ENCODE measurements at regions not wholly inside any gene's neighbourhood (a gene's known extent, or its start where the extent isn't known, plus 50 kb on each side); places are given as distances from the start of the nearest gene placed in this dataset.

- no peaks in the 10 kb centered on the region for H3K4me1 ChIP-seq (ENCODE audit: low read length)
- H4K20me1 ChIP-seq (ENCODE audit: insufficient read depth, low read depth, low read length): no peaks in the 10 kb centered on the region
- no peaks in the 10 kb centered on the region for H3K9me2 ChIP-seq (replicated peaks; ENCODE audit: insufficient read depth, low read length)
- no peak overlapping the region for H3K4me2 ChIP-seq (ENCODE audit: low read depth, low read length, poor library complexity, severe bottlenecking)
- H3K4me3 ChIP-seq (ENCODE audit: low read length): no peak overlapping the region
- no peak overlapping the region for H2AFZ ChIP-seq (ENCODE audit: low read length)
- H3K27me3 ChIP-seq (ENCODE audit: low read length): no peaks in the 10 kb centered on the region
- no peak overlapping the region for H3K9ac ChIP-seq (ENCODE audit: low read length)
- H3K27ac ChIP-seq (ENCODE audit: low read length): no peak overlapping the region
- H3K36me3 ChIP-seq (ENCODE audit: insufficient read depth, low read length): no peaks in the 10 kb centered on the region
- no peaks in the 10 kb centered on the region for H3K79me2 ChIP-seq (ENCODE audit: low read length)
- peaks cover 39% of the 10 kb centered on the region for H3K9me3 ChIP-seq (ENCODE audit: low read length)
- DNase-seq: no peak
Measured at GRCh38 chr4:43435291-43435690, 542.8 kb downstream of the GRXCR1 start.

- H2AFZ ChIP-seq (ENCODE audit: low read length): no peak overlapping the region
- H3K9ac ChIP-seq (ENCODE audit: low read length): no peak overlapping the region
- no peak overlapping the region for H3K27ac ChIP-seq (ENCODE audit: low read length)
- H3K4me1 ChIP-seq (ENCODE audit: low read length): no peaks in the 10 kb centered on the region
- H3K27me3 ChIP-seq (ENCODE audit: low read length): no peaks in the 10 kb centered on the region
- H4K20me1 ChIP-seq (ENCODE audit: insufficient read depth, low read depth, low read length): no peaks in the 10 kb centered on the region
- no peak overlapping the region for H3K4me2 ChIP-seq (ENCODE audit: low read depth, low read length, poor library complexity, severe bottlenecking)
- DNase-seq: no peak
- H3K79me2 ChIP-seq (ENCODE audit: low read length): no peaks in the 10 kb centered on the region
- H3K36me3 ChIP-seq (ENCODE audit: insufficient read depth, low read length): no peaks in the 10 kb centered on the region
- H3K9me2 ChIP-seq (replicated peaks; ENCODE audit: insufficient read depth, low read length): no peaks in the 10 kb centered on the region
- H3K4me3 ChIP-seq (ENCODE audit: low read length): no peak overlapping the region
- no peaks in the 10 kb centered on the region for H3K9me3 ChIP-seq (ENCODE audit: low read length)
Measured at GRCh38 chr4:43452948-43453347, 560.4 kb downstream of the GRXCR1 start.

GRCh38 chr4:43456383-43456782 lies 563.9 kb downstream of the GRXCR1 start:
- no peaks in the 10 kb centered on the region for H3K36me3 ChIP-seq (ENCODE audit: insufficient read depth, low read length)
- H3K27me3 ChIP-seq (ENCODE audit: low read length): no peaks in the 10 kb centered on the region
- no peaks in the 10 kb centered on the region for H3K79me2 ChIP-seq (ENCODE audit: low read length)
- H3K4me3 ChIP-seq (ENCODE audit: low read length): no peak overlapping the region
- H2AFZ ChIP-seq (ENCODE audit: low read length): no peak overlapping the region
- DNase-seq: no peak
- no peak overlapping the region for H3K4me2 ChIP-seq (ENCODE audit: low read depth, low read length, poor library complexity, severe bottlenecking)
- no peaks in the 10 kb centered on the region for H3K9me2 ChIP-seq (replicated peaks; ENCODE audit: insufficient read depth, low read length)
- no peaks in the 10 kb centered on the region for H4K20me1 ChIP-seq (ENCODE audit: insufficient read depth, low read depth, low read length)
- peaks cover 4% of the 10 kb centered on the region for H3K9me3 ChIP-seq (ENCODE audit: low read length)
- no peak overlapping the region for H3K9ac ChIP-seq (ENCODE audit: low read length)
- no peak overlapping the region for H3K27ac ChIP-seq (ENCODE audit: low read length)
- no peaks in the 10 kb centered on the region for H3K4me1 ChIP-seq (ENCODE audit: low read length)

- no peaks in the 10 kb centered on the region for H3K9me2 ChIP-seq (replicated peaks; ENCODE audit: insufficient read depth, low read length)
- H2AFZ ChIP-seq (ENCODE audit: low read length): no peak overlapping the region
- no peak overlapping the region for H3K27ac ChIP-seq (ENCODE audit: low read length)
- no peaks in the 10 kb centered on the region for H3K27me3 ChIP-seq (ENCODE audit: low read length)
- no peak overlapping the region for H3K9ac ChIP-seq (ENCODE audit: low read length)
- H3K4me3 ChIP-seq (ENCODE audit: low read length): no peak overlapping the region
- H3K4me1 ChIP-seq (ENCODE audit: low read length): no peaks in the 10 kb centered on the region
- H3K9me3 ChIP-seq (ENCODE audit: low read length): peaks cover 8% of the 10 kb centered on the region
- no peaks in the 10 kb centered on the region for H4K20me1 ChIP-seq (ENCODE audit: insufficient read depth, low read depth, low read length)
- H3K4me2 ChIP-seq (ENCODE audit: low read depth, low read length, poor library complexity, severe bottlenecking): no peak overlapping the region
- H3K79me2 ChIP-seq (ENCODE audit: low read length): no peaks in the 10 kb centered on the region
- DNase-seq: no peak
- no peaks in the 10 kb centered on the region for H3K36me3 ChIP-seq (ENCODE audit: insufficient read depth, low read length)
Measured at GRCh38 chr4:43457866-43458265, 565.4 kb downstream of the GRXCR1 start.

- Histone ChIP-seq H3K4me2 (ENCODE audit: low read depth, low read length, poor library complexity, severe bottlenecking) (no peak overlapping the region), H4K20me1 (ENCODE audit: insufficient read depth, low read depth, low read length) (no peaks in the 10 kb centered on the region), H3K4me3 (ENCODE audit: low read length) (no peak overlapping the region), H3K79me2 (ENCODE audit: low read length) (no peaks in the 10 kb centered on the region), H3K9me2 (replicated peaks; ENCODE audit: insufficient read depth, low read length) (no peaks in the 10 kb centered on the region), H2AFZ (ENCODE audit: low read length) (no peak overlapping the region), H3K27ac (ENCODE audit: low read length) (no peak overlapping the region), H3K9me3 (ENCODE audit: low read length) (peaks cover 8% of the 10 kb centered on the region), H3K36me3 (ENCODE audit: insufficient read depth, low read length) (no peaks in the 10 kb centered on the region), H3K27me3 (ENCODE audit: low read length) (no peaks in the 10 kb centered on the region), H3K4me1 (ENCODE audit: low read length) (no peaks in the 10 kb centered on the region), H3K9ac (ENCODE audit: low read length) (no peak overlapping the region)
- DNase-seq: no peak
Measured at GRCh38 chr4:43458293-43458692, 565.8 kb downstream of the GRXCR1 start.

GRCh38 chr4:43471950-43472349 lies 579.4 kb downstream of the GRXCR1 start:
- Histone ChIP-seq H3K79me2 (ENCODE audit: low read length) (no peaks in the 10 kb centered on the region), H3K27ac (ENCODE audit: low read length) (no peak overlapping the region), H3K9me3 (ENCODE audit: low read length) (peaks cover 45% of the 10 kb centered on the region), H3K9ac (ENCODE audit: low read length) (no peak overlapping the region), H4K20me1 (ENCODE audit: insufficient read depth, low read depth, low read length) (no peaks in the 10 kb centered on the region), H3K4me2 (ENCODE audit: low read depth, low read length, poor library complexity, severe bottlenecking) (no peak overlapping the region), H2AFZ (ENCODE audit: low read length) (no peak overlapping the region), H3K9me2 (replicated peaks; ENCODE audit: insufficient read depth, low read length) (no peaks in the 10 kb centered on the region), H3K27me3 (ENCODE audit: low read length) (no peaks in the 10 kb centered on the region), H3K36me3 (ENCODE audit: insufficient read depth, low read length) (no peaks in the 10 kb centered on the region), H3K4me3 (ENCODE audit: low read length) (no peak overlapping the region), H3K4me1 (ENCODE audit: low read length) (no peaks in the 10 kb centered on the region)
- DNase-seq: peak; percentile 51

GRCh38 chr4:43481526-43481925 lies 589.0 kb downstream of the GRXCR1 start:
- Histone ChIP-seq H3K27ac (ENCODE audit: low read length) (no peak overlapping the region), H3K36me3 (ENCODE audit: insufficient read depth, low read length) (no peaks in the 10 kb centered on the region), H4K20me1 (ENCODE audit: insufficient read depth, low read depth, low read length) (no peaks in the 10 kb centered on the region), H3K9me2 (replicated peaks; ENCODE audit: insufficient read depth, low read length) (no peaks in the 10 kb centered on the region), H3K4me1 (ENCODE audit: low read length) (no peaks in the 10 kb centered on the region), H2AFZ (ENCODE audit: low read length) (no peak overlapping the region), H3K4me2 (ENCODE audit: low read depth, low read length, poor library complexity, severe bottlenecking) (no peak overlapping the region), H3K79me2 (ENCODE audit: low read length) (no peaks in the 10 kb centered on the region), H3K27me3 (ENCODE audit: low read length) (no peaks in the 10 kb centered on the region), H3K4me3 (ENCODE audit: low read length) (no peak overlapping the region), H3K9ac (ENCODE audit: low read length) (no peak overlapping the region), H3K9me3 (ENCODE audit: low read length) (peaks cover 27% of the 10 kb centered on the region)
- no peak for DNase-seq

- Histone ChIP-seq H3K27ac (ENCODE audit: low read length) (no peak overlapping the region), H3K36me3 (ENCODE audit: insufficient read depth, low read length) (no peaks in the 10 kb centered on the region), H4K20me1 (ENCODE audit: insufficient read depth, low read depth, low read length) (no peaks in the 10 kb centered on the region), H3K9ac (ENCODE audit: low read length) (no peak overlapping the region), H3K9me2 (replicated peaks; ENCODE audit: insufficient read depth, low read length) (no peaks in the 10 kb centered on the region), H3K27me3 (ENCODE audit: low read length) (no peaks in the 10 kb centered on the region), H3K9me3 (ENCODE audit: low read length) (peaks cover 16% of the 10 kb centered on the region; the same call in 1 of the 2 replicates), H3K79me2 (ENCODE audit: low read length) (no peaks in the 10 kb centered on the region), H2AFZ (ENCODE audit: low read length) (no peak overlapping the region), H3K4me2 (ENCODE audit: low read depth, low read length, poor library complexity, severe bottlenecking) (no peak overlapping the region), H3K4me3 (ENCODE audit: low read length) (no peak overlapping the region), H3K4me1 (ENCODE audit: low read length) (no peaks in the 10 kb centered on the region)
- DNase-seq: no peak
Measured at GRCh38 chr4:43485196-43485595, 592.7 kb downstream of the GRXCR1 start.

GRCh38 chr4:43496188-43496587 lies 603.7 kb downstream of the GRXCR1 start:
- no peaks in the 10 kb centered on the region for H3K79me2 ChIP-seq (ENCODE audit: low read length)
- no peaks in the 10 kb centered on the region for H3K36me3 ChIP-seq (ENCODE audit: insufficient read depth, low read length)
- H3K9me3 ChIP-seq (ENCODE audit: low read length): peaks cover 12% of the 10 kb centered on the region; the same call in 1 of the 2 replicates
- H3K4me2 ChIP-seq (ENCODE audit: low read depth, low read length, poor library complexity, severe bottlenecking): no peak overlapping the region
- no peak overlapping the region for H2AFZ ChIP-seq (ENCODE audit: low read length)
- DNase-seq: no peak
- H4K20me1 ChIP-seq (ENCODE audit: insufficient read depth, low read depth, low read length): no peaks in the 10 kb centered on the region
- no peak overlapping the region for H3K9ac ChIP-seq (ENCODE audit: low read length)
- no peak overlapping the region for H3K4me3 ChIP-seq (ENCODE audit: low read length)
- H3K4me1 ChIP-seq (ENCODE audit: low read length): no peaks in the 10 kb centered on the region
- no peaks in the 10 kb centered on the region for H3K9me2 ChIP-seq (replicated peaks; ENCODE audit: insufficient read depth, low read length)
- no peak overlapping the region for H3K27ac ChIP-seq (ENCODE audit: low read length)
- no peaks in the 10 kb centered on the region for H3K27me3 ChIP-seq (ENCODE audit: low read length)
